ENCODE measurements at regions not wholly inside any gene's neighbourhood (a gene's known extent, or its start where the extent isn't known, plus 50 kb on each side); places are given as distances from the start of the nearest gene placed in this dataset.
"Not testable (repeated sequence)": the region's sequence is repeated elsewhere in the genome, so short reads cannot be mapped to it uniquely, and the experiment has no call there.

DNA sequence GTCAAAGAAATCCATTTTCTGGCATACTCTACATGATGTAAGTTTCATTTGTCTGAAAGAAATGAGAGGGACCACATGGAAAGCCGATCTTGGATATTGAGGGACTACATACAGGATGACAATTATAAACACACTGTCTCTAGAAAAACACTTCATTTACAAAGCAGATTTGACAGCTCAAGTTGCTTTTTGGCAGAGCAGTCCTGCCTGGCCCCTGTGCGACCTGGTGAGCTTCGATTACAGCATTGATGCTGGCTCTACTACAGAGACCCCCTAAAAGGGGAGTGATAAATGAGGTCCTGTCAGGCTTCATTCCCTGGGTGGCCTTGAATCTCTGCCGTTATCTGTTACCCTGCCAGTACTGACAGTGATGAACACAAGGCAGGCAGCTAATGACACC is 215.2 kb upstream of the NOCT start:
- no peak for DNase-seq (ENCODE audit: low read depth, low spot score)

DNA sequence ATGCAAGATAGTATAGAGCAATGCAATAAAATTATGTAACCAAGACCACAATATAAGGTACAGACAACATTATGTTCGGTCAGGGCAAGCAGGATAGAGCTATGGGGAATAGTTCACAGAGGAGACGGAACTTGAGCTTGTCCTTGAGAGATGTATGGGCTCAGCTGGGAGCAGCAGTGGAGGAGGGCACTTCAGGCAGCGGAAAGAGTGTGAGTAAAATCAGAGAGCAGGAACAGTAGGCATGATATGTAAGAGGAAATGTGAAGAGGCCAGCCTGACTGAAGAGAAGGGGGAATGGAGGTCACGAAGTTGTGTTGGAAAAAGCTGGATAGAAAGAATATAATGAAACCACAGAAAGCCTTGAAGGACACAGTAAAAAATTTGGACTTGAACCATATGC is 217.2 kb upstream of the NOCT start:
- no peak for DNase-seq (ENCODE audit: low read depth, low spot score)

DNA sequence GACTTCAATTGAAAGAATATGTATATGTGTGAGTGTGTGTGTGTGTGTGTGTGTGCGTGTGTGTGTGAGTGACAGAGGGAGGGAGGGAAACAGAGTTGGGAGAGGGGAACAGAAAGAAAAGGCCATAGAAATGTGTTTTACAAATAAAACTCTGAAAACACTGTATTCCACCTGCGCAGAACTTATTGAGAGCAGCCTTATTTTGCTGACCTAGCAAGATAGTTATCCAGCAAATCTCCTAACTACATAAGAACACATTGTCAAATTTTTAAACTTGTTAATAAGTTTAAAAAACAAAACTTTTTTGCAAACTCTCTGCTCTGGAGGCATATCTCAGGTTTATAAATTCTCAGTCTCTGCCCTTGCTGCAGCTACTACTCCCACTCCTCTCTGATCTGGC is 217.9 kb upstream of the NOCT start:
- no peak for DNase-seq (ENCODE audit: low read depth, low spot score)

DNA sequence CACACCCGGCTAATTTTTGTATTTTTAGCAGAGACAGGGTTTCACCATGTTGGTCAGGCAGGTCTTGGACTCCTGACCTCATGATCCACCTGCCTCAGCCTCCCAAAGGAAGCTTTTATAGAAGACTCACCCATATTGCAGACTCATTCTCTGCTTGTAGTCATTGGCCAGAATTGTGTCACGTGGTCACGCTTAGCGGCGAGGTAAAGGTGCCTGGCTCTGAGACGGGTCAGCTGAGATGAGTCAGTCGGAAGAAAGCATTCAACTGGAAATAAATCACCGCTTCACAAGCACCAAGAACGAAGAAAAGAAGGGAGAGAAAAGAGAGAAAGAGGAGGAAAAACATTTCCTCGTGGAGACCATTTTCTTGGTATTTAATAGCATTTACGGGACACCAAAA is 218.8 kb upstream of the NOCT start:
- DNase-seq (ENCODE audit: low read depth, low spot score), result no peak

DNA sequence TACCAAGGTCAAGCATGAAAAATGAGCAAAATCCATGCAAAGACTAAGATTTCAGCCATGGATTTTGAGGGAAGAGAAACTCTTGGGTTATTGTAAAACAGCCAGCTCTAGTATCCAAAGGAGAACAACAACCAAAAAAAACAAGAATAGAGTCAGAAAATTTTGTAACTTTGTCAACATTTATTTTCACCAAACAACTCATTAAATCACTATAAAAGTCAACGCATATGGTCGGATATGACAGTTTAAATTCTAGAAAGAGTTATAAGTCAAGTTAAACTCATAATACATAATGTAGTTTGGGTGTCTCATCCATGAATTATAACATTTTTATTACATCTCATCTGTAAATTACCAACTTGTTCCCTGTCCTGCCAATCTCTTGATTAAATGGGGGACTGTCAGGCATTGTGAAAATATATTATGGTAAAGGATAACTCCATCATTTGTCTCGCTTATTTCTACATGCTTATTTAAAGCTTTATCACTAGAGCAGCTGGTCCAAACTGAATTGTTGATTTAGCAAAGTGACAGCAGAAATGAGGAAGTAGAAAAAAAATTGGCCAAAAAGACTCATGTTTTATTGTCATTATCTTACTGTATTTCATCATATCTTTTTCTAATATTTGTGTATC is 224.8 kb upstream of the NOCT start:
- no peak for DNase-seq (ENCODE audit: low read depth, low spot score)

DNA sequence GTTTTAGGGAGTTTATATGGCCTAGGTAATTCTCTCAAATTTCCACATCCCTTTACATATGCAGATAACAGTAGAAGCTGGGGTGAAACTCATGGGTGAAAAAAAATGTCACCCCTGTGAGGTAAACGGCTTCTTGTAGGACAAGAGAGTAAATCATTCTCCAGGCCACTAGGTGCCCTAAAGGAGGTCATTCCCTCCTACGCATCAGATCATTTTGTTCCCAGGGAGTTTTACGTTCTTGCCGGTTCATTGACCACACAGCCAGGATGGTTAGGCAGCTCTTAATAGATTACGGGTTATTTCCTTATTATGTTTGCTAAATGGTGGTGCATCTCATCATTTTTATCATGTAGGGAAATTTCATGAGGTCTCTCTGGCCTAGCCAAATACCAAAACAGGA is 225.8 kb upstream of the NOCT start:
- DNase-seq (ENCODE audit: low read depth, low spot score), result no peak

DNA sequence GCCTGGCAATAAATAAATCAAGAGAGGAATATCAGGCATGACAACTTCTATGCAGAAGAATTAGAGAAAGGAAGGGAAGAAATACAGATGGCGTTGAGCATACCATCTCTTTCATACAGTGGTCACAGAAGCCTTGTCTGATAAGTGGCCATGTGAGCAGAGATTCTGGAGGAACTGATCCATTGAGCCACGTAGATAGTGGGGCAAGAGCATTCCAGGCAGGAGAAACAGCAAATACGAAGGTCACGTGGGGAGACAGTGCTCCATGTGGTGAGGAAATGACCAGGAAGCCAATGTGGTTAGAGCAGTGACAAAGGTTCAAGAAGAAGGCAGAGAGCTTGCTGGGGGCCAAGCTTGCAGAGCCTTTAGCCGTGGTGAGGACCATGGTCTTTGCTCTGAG is 226.7 kb upstream of the NOCT start:
- DNase-seq (ENCODE audit: low read depth, low spot score), result no peak

DNA sequence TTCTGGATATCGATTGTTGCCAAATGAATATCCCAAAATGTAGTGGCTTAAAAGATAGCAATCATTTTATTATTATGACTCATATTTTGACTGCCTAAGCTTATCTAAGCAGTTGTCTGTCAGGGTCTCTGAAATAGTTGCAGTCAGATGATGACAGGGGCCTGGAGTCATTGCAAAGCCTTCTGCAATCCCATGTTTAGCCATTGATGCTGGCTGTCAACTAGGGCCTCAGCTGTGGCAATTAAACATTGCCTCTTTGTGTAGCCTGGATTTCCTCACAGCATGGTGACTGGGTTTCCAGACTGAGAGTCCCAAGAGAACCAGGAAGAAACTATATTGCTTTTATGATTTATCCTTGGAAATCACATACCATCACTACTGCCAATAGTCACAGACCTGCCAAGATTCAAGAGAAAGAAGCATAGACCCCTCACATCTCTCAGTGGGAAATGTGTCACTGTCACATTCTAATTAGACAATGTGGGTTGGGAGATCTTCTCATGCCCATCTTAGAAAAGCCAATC is 227.3 kb upstream of the NOCT start:
- no peak for DNase-seq (ENCODE audit: low read depth, low spot score)

DNA sequence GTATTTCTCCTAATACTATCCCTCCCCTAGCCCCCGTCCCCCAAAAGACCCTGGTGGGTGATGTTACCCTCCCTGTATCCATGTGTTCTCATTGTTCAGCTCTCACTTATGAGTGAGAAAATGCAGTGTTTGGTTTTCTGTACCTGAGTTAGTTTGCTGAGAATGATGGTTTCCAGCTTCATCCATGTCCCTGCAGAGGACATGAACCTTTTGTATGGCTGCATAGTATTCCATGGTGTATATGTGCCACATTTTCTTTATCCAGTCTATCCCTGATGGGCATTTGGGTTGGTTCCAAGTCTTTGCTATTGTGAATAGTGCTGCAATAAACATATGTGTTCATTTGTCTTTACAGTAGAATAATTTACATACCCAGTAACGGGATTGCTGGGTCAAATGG is 235.8 kb upstream of the NOCT start:
- not testable (repeated sequence) for DNase-seq (ENCODE audit: low read depth, low spot score)

DNA sequence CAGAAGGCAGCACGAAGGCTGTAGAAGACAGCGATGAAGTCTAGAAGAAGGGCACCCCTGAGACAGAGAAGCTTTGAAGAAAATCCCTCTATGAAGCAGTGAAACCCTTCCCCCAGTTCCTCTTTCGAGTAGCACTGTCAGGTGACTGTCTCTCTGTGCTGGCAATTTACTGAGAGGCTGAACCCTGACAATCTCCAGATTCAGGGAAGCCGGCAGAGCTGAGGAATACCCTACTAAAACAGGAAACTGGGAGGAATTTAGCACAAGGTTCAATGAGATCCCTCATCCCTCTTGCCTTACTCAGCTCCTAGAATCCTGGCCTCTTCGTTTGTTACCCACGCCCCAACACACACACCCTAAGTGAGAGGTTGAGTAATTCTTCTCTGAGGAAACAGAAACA is 239.7 kb upstream of the NOCT start:
- DNase-seq (ENCODE audit: low read depth, low spot score), result no peak

DNA sequence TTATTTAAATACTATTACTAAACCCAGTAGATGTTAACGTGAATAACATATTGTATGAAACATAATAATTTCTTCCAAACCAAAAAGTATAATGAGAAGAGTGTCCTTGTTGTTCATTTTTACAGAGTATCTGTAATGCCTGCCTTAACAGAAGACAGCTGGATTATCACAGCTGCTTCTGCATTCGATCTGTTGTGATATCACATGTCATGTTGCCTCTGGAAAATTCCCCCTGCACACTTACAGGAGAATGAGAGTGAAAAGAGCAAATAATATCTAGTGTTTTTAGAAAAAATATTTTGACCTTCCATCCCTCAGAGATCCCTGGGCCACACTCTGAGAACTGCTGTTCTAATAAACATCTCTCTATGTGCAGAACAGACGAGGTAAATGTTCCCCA is 240.1 kb upstream of the NOCT start:
- DNase-seq (ENCODE audit: low read depth, low spot score), result no peak

DNA sequence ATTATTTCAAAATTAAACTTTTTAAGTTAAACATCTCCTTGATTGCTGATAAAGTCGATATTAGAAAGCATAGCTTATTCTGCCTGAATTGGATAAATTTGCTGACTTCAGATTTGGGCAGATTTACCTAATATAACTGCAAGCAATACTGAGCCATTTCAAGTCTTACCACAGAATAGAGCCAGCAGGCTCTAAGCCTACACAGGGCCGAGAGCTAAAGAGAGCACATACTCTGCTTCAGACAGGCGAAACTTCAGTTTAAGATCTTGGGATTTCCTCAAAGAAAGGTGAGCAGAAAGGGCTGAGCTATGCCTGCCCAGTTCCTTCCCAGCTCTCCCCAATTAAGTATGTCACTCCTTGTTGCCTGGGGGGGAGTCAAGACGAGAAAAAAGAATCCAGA is 240.6 kb upstream of the NOCT start:
- no peak for DNase-seq (ENCODE audit: low read depth, low spot score)

DNA sequence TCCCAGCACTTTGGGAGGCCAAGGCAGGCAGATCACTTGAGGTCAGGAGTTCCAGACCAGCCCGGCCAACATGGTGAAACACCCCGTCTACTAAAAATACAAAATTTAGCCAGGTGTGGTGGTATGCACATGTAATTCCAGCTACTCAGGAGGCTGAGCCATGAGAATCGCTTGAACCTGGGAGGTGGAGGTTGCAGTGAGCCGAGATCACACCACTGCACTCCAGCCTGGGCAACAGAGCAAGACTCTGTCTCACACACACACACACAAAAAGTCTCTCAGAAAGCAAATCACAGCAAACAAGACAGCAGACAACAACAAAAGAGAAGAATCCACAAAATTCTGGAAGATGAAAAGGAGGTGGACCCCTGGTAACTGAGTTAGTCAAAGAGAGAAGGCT is 241.5 kb upstream of the NOCT start:
- DNase-seq (ENCODE audit: low read depth, low spot score), result not testable (repeated sequence)

DNA sequence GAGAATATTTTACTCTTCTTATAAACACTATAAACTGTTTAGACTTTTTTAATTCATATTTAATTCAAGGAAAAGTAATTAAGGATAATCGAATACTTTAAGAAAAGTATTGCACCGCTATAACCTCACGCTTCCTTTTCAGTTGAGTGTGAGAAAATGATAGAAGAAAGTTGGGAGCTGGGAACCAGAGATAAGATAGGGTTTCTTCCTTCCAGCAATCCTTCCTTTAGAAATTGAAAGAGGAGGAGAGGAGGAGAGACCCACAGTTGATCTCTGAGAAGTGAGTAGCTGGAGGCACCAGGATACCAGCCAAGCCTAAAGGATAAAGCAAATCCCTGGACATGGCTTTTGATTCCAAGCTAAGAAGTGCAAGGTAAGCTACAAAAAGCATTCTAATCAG is 242.3 kb upstream of the NOCT start:
- no peak for DNase-seq (ENCODE audit: low read depth, low spot score)

DNA sequence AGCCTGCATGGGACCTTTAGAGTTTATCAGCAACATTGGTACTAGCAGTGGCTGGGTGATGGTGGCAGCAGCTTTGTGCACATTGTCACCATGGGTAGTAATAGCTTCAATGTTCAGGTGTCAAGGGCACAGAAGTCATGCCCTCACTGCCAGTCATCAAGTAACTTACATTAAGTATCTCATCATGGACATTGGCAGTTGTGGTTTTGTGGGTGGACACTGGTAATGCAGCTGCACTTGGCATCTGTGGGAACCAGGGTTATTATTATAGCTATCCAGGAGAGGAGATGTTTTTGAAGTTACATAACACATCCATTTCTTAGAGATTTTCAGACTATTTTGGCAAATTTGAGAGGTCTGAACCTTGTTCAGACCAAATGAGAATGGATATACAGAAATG is 243.2 kb upstream of the NOCT start:
- DNase-seq (ENCODE audit: low read depth, low spot score), result no peak

DNA sequence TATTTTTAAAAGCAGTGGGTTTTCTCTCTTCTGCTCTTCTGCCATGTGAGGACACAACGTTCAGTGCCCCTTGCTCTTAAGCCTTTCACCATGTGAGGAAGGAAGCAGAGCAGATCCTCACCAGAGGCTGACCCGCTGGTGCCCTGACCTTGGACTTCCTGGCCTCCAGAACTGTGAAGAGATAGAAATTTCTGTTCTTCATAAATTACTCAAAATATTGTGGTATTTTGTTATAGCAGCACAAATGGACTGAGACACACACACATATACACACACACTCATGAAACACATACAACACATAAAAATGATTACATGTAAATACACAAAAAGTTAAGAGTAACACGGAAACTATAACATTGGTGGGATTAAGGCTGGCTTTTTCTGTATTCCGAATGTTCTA is 244.8 kb upstream of the NOCT start:
- DNase-seq (ENCODE audit: low read depth, low spot score), result no peak

DNA sequence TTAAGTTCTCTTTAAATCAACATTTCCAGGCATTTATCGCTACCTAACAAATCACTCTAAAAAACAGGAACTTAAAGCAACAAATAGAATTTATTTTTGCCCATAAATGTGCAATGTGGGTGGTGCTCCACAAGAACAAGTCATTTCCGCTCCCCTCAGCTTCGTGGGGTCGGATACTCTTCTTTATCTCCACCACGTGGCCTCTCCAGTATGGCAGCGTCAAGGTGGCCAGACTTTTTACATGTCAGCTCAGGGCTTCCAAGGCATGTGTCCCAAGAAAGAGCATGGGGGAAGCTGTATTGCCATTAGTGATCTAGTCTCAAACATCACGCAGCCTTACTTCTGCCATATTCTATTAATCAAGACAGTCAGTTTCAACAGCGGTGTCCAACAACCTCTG is 249.2 kb upstream of the NOCT start:
- no peak for DNase-seq (ENCODE audit: low read depth, low spot score)

DNA sequence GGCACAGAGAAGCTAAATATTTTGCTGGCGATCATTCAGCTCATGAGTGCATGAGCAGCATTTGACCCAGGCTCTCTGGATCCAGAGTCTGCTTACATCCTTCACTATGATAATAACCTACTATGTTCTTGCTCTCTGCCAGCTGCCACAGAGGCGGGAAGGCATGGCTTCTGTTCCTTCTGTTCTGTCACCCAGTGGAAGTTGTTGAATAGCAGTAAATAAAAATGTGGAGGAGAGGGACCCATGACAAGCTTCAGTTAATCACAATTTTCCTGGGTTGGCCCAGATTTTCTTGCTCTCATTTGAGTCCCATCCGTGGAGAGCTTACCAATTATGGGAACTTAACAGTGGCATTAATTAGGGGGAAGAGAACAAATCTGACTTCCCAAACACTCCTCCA is 250.1 kb upstream of the NOCT start:
- no peak for DNase-seq (ENCODE audit: low read depth, low spot score)

DNA sequence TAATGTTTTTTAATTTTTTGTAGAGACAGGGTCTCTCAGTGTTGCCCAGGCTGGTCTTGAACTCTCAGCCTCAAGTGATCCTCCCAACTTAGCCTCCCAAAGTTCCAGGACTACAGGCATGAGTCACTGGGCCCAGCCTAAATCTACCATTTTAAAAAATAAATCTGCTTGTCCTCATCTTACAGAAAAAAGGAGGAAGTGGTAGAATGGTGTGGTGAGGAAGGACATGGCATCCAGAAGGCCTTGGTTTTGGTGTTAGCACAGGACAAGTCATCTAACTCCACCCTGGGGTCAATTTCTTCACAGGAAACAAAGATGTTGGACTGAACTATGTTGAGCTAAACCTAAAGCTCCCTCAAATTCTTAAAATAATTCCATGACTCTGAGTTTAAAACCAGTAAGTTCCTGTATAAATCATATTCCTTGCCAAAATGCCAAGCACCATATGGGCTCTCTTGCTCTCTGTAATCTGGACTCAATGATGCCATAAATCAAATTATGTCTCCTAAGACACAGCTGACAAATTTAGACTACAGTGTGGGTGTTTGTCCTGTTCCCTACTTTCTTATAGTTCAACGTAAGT is 253.9 kb upstream of the NOCT start:
- DNase-seq (ENCODE audit: low read depth, low spot score), result no peak

DNA sequence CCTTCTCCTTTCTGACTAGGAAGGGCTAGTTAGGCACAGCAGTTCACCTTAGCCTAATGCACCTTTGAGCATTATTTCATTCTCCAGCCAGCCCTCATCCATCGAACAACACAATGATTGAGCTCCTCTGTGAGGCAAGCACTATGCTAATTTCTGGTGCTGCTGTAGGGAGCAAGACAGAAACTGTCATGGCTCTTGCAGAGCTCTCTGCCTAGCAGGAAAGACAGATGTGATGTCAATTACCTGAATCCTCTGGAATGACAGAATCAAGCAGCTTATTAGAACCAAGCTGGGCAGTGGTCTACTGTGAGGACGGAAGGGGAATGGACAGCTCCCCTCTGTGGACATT is 256.1 kb upstream of the NOCT start:
- no peak for DNase-seq (ENCODE audit: low read depth, low spot score)

DNA sequence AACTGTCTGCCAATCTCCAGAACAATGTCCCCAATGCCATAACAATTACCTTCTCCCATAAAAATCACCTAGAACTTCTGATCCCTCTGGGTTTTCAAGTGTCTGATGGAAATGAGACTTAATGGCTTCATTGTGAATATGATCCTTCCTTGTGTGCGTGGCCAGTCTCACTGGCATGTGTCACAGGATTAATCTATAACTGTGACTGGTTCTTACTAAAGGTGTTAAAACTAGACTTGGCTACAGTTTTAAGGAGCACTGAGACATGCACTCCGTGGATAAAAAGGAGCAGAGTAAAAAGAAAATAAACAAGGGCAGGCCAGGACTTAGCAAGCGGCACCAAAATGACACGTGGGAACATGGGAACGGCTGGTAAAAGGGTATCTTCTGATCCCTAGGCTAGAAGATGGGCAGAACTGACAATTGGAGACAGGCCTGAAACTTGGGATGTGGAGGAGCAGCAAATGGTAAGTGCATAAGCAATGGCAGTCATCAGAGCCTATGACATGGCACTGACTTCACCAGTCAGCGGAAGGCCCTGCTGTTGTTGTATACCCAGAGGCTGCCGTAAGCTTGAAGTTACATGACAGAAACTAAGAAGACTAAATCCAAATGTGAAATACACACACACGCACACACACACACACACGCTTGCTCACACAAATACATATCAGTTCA is 256.6 kb upstream of the NOCT start:
- no peak for DNase-seq (ENCODE audit: low read depth, low spot score)

DNA sequence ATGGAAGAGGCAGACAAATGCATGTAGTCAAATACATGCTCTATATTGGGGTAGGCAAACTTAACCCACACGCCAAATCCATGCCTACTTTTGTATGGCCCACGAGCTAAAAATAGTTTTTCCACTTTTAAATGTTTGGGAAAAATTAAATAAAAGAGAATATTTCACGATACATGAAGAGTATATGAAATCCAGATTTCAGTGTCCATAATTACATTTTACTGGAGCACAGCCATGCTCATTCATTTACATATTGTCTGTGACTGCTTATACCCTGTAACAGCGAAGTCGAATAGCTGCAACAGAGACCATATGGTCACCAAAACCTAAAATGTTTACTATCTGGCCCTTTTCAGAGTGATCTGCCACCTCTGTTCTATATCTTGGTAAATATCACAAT is 257.4 kb upstream of the NOCT start:
- no peak for DNase-seq (ENCODE audit: low read depth, low spot score)

DNA sequence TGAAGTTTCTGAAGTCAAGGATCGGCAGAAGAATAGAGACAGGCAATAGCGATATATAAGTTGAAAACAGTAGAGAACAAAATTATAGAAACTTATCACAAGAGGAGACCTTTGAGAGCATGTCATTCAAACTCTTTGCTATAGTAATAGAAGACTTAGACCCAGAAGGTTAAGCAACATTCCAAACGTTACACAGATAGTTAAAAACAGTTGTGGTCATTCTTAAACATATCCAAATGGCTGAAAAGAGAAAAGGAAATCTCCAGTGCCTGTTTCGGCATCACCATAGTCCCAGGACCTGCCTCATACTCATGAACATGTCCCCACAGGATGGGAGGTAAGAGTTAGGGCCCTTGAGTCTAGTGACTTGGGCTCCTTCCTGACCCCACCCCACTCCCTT is 258.1 kb upstream of the NOCT start:
- DNase-seq (ENCODE audit: low read depth, low spot score), result no peak
